ENCODE measurements at regions not wholly inside any gene's neighbourhood (a gene's known extent, or its start where the extent isn't known, plus 50 kb on each side); places are given as distances from the start of the nearest gene placed in this dataset.

DNA sequence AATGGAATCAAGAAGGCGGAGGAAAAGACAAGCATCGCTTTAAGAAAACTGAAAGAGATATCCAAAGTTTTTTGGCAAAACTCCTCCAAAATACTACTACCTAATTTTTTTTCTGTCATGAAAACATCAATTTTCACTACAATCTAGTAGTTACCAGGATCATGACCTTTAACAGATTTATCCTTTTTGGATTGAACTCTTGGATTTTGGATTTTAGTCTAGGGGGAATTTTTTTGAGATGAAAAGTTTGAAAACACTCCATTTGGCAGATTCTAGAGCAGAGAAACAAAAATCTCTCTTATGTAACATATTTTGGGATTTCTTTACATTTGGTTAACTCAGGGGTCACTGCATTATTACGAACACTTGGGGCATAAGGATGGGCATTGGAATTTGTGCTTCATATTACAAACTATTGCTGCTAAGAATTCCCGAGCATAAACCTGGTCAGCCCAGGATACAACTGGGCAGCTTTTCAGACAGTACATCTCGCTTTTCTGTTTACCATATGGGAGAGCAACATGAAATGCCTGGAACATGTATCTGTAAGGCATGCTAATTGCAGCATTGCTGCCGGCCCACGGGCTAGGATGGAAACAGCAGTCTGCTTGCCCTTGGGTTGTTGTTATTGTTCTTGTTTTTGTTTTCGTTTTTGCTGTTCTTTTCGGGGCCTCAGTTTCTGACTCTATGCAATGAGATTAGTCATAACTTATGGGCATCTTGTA lies 264.3 kb downstream of the RHOU start:
- no peaks in the 10 kb centered on the region for H3K9me3 Mint-ChIP-seq
- H3K27me3 Mint-ChIP-seq: no peaks in the 10 kb centered on the region
- no peak overlapping the region for H3K4me3 Mint-ChIP-seq
- H3K27ac Mint-ChIP-seq: no peak overlapping the region
- no peak for DNase-seq (ENCODE audit: extremely low spot score, unreplicated experiment)
- TF ChIP-seq, protein P1, sequence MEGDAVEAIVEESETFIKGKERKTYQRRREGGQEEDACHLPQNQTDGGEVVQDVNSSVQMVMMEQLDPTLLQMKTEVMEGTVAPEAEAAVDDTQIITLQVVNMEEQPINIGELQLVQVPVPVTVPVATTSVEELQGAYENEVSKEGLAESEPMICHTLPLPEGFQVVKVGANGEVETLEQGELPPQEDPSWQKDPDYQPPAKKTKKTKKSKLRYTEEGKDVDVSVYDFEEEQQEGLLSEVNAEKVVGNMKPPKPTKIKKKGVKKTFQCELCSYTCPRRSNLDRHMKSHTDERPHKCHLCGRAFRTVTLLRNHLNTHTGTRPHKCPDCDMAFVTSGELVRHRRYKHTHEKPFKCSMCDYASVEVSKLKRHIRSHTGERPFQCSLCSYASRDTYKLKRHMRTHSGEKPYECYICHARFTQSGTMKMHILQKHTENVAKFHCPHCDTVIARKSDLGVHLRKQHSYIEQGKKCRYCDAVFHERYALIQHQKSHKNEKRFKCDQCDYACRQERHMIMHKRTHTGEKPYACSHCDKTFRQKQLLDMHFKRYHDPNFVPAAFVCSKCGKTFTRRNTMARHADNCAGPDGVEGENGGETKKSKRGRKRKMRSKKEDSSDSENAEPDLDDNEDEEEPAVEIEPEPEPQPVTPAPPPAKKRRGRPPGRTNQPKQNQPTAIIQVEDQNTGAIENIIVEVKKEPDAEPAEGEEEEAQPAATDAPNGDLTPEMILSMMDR (conservative IDR thresholded peaks at IDR 0.05): no peak
- H3K36me3 Mint-ChIP-seq: no peaks in the 10 kb centered on the region
- H3K4me1 Mint-ChIP-seq (ENCODE audit: unreplicated experiment): peaks cover 33% of the 10 kb centered on the region

DNA sequence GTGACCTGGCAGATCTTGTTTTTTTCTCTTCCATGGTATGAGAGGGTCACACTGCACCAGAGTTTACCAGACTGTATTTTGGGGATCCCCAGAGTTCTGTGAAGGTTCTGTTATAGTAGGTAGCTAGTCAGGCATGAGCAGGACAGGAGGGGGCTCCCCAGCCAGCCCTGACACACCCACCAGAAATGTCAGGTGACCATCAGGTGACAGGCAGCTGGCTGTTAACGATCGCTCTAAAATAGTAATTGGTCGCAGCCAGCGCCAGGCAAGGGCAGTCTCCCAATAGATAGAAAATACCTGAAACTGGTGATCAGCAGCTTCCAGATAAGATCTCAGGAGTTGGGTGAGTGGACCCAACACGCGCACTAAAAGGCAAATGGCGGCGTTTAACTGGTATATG lies 264.9 kb downstream of the RHOU start:
- no peaks in the 10 kb centered on the region for H3K9me3 Mint-ChIP-seq
- peaks cover 33% of the 10 kb centered on the region for H3K4me1 Mint-ChIP-seq (ENCODE audit: unreplicated experiment)
- H3K4me3 Mint-ChIP-seq: no peak overlapping the region
- DNase-seq (ENCODE audit: extremely low spot score, unreplicated experiment): no peak
- no peak overlapping the region for H3K27ac Mint-ChIP-seq
- H3K36me3 Mint-ChIP-seq: no peaks in the 10 kb centered on the region
- TF ChIP-seq, protein P1 (conservative IDR thresholded peaks at IDR 0.05): no peak
- no peaks in the 10 kb centered on the region for H3K27me3 Mint-ChIP-seq

DNA sequence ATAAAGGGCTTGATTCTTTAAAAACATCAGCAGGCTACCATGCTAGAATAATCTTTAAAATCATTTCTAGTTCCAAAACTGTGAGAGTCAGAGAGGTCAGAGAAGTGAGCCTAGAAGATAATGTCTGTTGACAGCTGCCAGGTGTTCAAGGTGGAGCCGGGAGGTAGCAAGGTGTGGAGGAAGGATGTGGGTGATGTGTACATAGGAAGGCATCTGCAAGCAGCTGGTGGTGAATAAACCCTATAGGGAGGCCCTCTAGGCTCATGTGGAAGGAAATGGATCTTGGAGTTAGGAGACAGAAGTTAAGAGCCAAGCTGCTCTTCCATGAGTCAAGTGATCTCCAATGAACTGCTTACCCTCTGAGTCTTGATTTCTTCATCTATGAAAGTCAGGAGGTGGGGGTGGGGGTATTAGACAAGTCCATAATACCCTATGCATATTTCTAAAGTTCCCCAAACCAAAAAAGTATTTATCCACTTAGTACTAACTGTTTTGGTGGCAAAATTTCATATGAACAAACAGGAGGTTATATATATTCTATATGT lies 266.3 kb downstream of the RHOU start:
- H3K27ac Mint-ChIP-seq: no peak overlapping the region

DNA sequence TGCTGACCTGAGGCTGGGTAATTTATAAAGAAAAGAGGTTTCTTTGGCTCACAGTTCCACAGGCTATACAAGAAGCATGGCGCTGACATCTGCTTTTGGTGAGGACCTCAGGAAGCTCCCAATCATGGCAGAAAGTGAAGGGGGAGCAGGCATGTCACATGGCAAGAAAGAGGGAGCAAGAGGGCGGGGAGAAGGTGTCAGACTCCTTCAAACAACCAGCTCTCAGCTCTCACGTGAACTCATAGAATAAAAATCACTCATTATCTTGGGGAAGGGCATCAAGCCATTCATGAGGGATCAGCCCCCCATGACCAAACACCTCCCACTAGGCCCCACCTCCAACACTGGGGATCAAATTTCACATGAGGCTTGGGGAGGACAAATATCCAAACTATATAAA lies 266.8 kb downstream of the RHOU start:
- Mint-ChIP-seq H3K4me3 (no peak overlapping the region), H3K36me3 (no peaks in the 10 kb centered on the region), H3K4me1 (ENCODE audit: unreplicated experiment) (peaks cover 33% of the 10 kb centered on the region), H3K27ac (no peak overlapping the region), H3K9me3 (no peaks in the 10 kb centered on the region), H3K27me3 (no peaks in the 10 kb centered on the region)
- no peak for DNase-seq (ENCODE audit: extremely low spot score, unreplicated experiment)
- TF ChIP-seq, protein P1 (conservative IDR thresholded peaks at IDR 0.05): no peak

More for the DNA sequence above, 266.3 kb downstream of the RHOU start:
- no peaks in the 10 kb centered on the region for H3K9me3 Mint-ChIP-seq
- H3K4me1 Mint-ChIP-seq (ENCODE audit: unreplicated experiment): peaks cover 33% of the 10 kb centered on the region
- DNase-seq (ENCODE audit: extremely low spot score, unreplicated experiment): no peak
- no peaks in the 10 kb centered on the region for H3K36me3 Mint-ChIP-seq
- no peak overlapping the region for H3K4me3 Mint-ChIP-seq
- TF ChIP-seq, protein P1 (conservative IDR thresholded peaks at IDR 0.05): no peak
- no peaks in the 10 kb centered on the region for H3K27me3 Mint-ChIP-seq

GRCh38 chr1:229002451-229002960 lies 267.2 kb downstream of the RHOU start:
- no peaks in the 10 kb centered on the region for H3K27me3 Mint-ChIP-seq
- DNase-seq (ENCODE audit: extremely low spot score, unreplicated experiment): no peak
- no peak overlapping the region for H3K27ac Mint-ChIP-seq
- no peak overlapping the region for H3K4me3 Mint-ChIP-seq
- peaks cover 33% of the 10 kb centered on the region for H3K4me1 Mint-ChIP-seq (ENCODE audit: unreplicated experiment)
- no peaks in the 10 kb centered on the region for H3K9me3 Mint-ChIP-seq
- no peaks in the 10 kb centered on the region for H3K36me3 Mint-ChIP-seq
- TF ChIP-seq, protein P1 (conservative IDR thresholded peaks at IDR 0.05): no peak

All from type B pancreatic cell (in vitro differentiated cells).